GM12878 (cell line): ENCODE measurements at regions not wholly inside any gene's neighbourhood (a gene's known extent, or its start where the extent isn't known, plus 50 kb on each side); places are given as distances from the start of the nearest gene placed in this dataset.

Experiments used
- ATAC-seq: fragments of 200-7000 bp; cut with Tn5 transposase; 3 replicates; pipeline ENCODE4 v1.9.1; 2020; ENCODE audit warnings: mild to moderate bottlenecking, moderate library complexity
- BruUV-seq: library from RNA; stranded (reverse); fragments of 400-500 nt; replicated peaks from 2 replicates; lab custom pipeline; 2021; lab: Mats Ljungman, UMichigan
- CTCF ChIA-PET: fragments of 300-600 bp; sonication (Branson Sonifier 250); formaldehyde crosslinking; extraction: SDS; loops from one replicate; lab custom pipeline; 2021; ENCODE audit warnings: inconsistent platforms; lab: Yijun Ruan, JAX
- POLR2A ChIA-PET: fragments of 350-600 bp; formaldehyde crosslinking; extraction: SDS; loops from one replicate; lab custom pipeline; 2021; ENCODE audit warnings: inconsistent platforms; lab: Charles Lee
- RAD21 ChIA-PET: fragments of 300-600 bp; sonication (Branson Sonifier 250); formaldehyde crosslinking; loops from one replicate; lab custom pipeline; 2023; ENCODE audit warnings: antibody characterized with exemption; ENCODE audit not compliant: unreplicated experiment; lab: Charles Lee
- SMC1A ChIA-PET: fragments of 300-600 bp; sonication (Branson Sonifier 250); formaldehyde crosslinking; loops from one replicate; lab custom pipeline; 2023; ENCODE audit not compliant: unreplicated experiment, uncharacterized antibody; lab: Charles Lee
- DNase-seq: peaks from one replicate; pipeline ENCODE4 v3.0.0-alpha.2; 2011; ENCODE audit warnings: low read depth, low spot score
- FAIRE-seq: peaks from 3 replicates; lab custom pipeline; 2011; peaks lifted over from hg19 to GRCh38; lab: Jason Lieb, UNC
- H2AFZ ChIP-seq: 2 replicates; pipeline ENCODE4 v1.6.0; 2011; ENCODE audit warnings: low read depth, low read length, control low read depth; ENCODE audit not compliant: control insufficient read depth
- H3K27ac ChIP-seq: 2 replicates; pipeline ENCODE4 v1.5.1; 2011; ENCODE audit warnings: control low read depth; ENCODE audit not compliant: control insufficient read depth, insufficient read depth
- H3K27me3 ChIP-seq, 2 experiments: replicated peaks in 1 of 2; 2 replicates each; pipeline versions ENCODE4 v1.6.0 to v1.6.1; 2011; ENCODE audit warnings: low read length in 1 of 2; ENCODE audit not compliant: control insufficient read depth in 2 of 2, insufficient read depth in 2 of 2
- H3K36me3 ChIP-seq, 2 experiments: 2 replicates each; pipeline ENCODE4 v1.5.1; 2011; ENCODE audit warnings: low read length in 1 of 2; ENCODE audit not compliant: control insufficient read depth in 2 of 2, insufficient read depth in 2 of 2
- H3K4me1 ChIP-seq: 2 replicates; pipeline ENCODE4 v1.6.1; 2011; ENCODE audit warnings: mild to moderate bottlenecking, low read length, moderate library complexity, mixed read lengths; ENCODE audit not compliant: control insufficient read depth, insufficient read depth
- H3K4me2 ChIP-seq: 2 replicates; pipeline ENCODE4 v1.6.0; 2011; ENCODE audit warnings: control low read depth; ENCODE audit not compliant: control insufficient read depth, insufficient read depth
- H3K4me3 ChIP-seq: fragments of 200-600 bp; sonication (generic); 2 replicates; pipeline ENCODE4 v1.5.1; 2016
- H3K79me2 ChIP-seq: 2 replicates; pipeline ENCODE4 v1.6.0; 2011; ENCODE audit warnings: low read length; ENCODE audit not compliant: control insufficient read depth, insufficient read depth
- H3K9ac ChIP-seq: 2 replicates; pipeline ENCODE4 v1.8.0; 2011; ENCODE audit warnings: low read length, control low read depth, mixed read lengths; ENCODE audit not compliant: control insufficient read depth, insufficient read depth
- H3K9me3 ChIP-seq: replicated peaks from 3 replicates; pipeline ENCODE4 v1.5.1; 2011; ENCODE audit warnings: mild to moderate bottlenecking, low read length; ENCODE audit not compliant: control insufficient read depth, insufficient read depth
- H4K20me1 ChIP-seq: 2 replicates; pipeline ENCODE4 v1.6.0; 2011; ENCODE audit not compliant: control insufficient read depth, insufficient read depth
- BCL11A ChIP-seq: IDR thresholded peaks from 2 replicates; pipeline ENCODE4 v1.6.1; 2011; ENCODE audit warnings: low read depth, low read length
- FOS ChIP-seq: IDR thresholded peaks from 3 replicates; pipeline ENCODE4 v1.6.1; 2011; ENCODE audit warnings: borderline replicate concordance; ENCODE audit not compliant: insufficient read length; ENCODE audit errors: extremely low read depth
- HDAC6 ChIP-seq: fragments of 200-600 bp; sonication (generic); IDR thresholded peaks from one replicate; pipeline ENCODE4 v1.8.0; 2017; ENCODE audit warnings: antibody characterized with exemption; ENCODE audit not compliant: unreplicated experiment
- HDGF ChIP-seq: fragments of 450-650 bp; IDR thresholded peaks from 2 replicates; pipeline ENCODE4 v1.6.1; 2016; ENCODE audit warnings: antibody characterized with exemption
- JUND ChIP-seq: IDR thresholded peaks from 2 replicates; pipeline ENCODE4 v1.6.1; 2012; ENCODE audit warnings: low read depth, mild to moderate bottlenecking, low read length, improper control_type of control experiment, moderate library complexity
- KLF5 ChIP-seq: fragments of 450-650 bp; IDR thresholded peaks from 2 replicates; pipeline ENCODE4 v1.6.1; 2014; ENCODE audit warnings: mild to moderate bottlenecking; ENCODE audit not compliant: partially characterized antibody
- MTA3 ChIP-seq: IDR thresholded peaks from 2 replicates; pipeline ENCODE4 v1.6.1; 2012; ENCODE audit warnings: low read length, inconsistent platforms, borderline replicate concordance
- NFIC ChIP-seq: IDR thresholded peaks from 2 replicates; pipeline ENCODE4 v1.6.1; 2012; ENCODE audit warnings: low read depth, mild to moderate bottlenecking, inconsistent platforms, low read length, moderate library complexity
- POU2F2 ChIP-seq: IDR thresholded peaks from 3 replicates; pipeline ENCODE4 v1.6.1; 2011; ENCODE audit warnings: low read depth, mild to moderate bottlenecking, low read length, borderline replicate concordance
- RFX5 ChIP-seq: IDR thresholded peaks from 2 replicates; pipeline ENCODE4 v1.6.1; 2011; ENCODE audit warnings: low read depth, low read length, improper control_type of control experiment
- SMAD1 ChIP-seq: fragments of 450-650 bp; IDR thresholded peaks from 2 replicates; pipeline ENCODE4 v1.6.1; 2018; ENCODE audit warnings: mild to moderate bottlenecking, low read depth; ENCODE audit not compliant: partially characterized antibody
- SRF ChIP-seq, 2 experiments: IDR thresholded peaks; 2 replicates each; pipeline ENCODE4 v1.6.1; 2011; ENCODE audit warnings: low read depth in 2 of 2, low read length in 2 of 2, mild to moderate bottlenecking in 1 of 2, moderate library complexity in 1 of 2
- SUPT20H ChIP-seq: IDR thresholded peaks from 2 replicates; pipeline ENCODE4 v1.6.1; 2011; ENCODE audit warnings: low read depth, mild to moderate bottlenecking, low read length, moderate library complexity, borderline replicate concordance; ENCODE audit not compliant: control insufficient read depth
- WGBS: methylation state at CpG from one replicate; pipeline ENCODE4 v1.1.6; 2016; ENCODE audit warnings: low lambda C conversion rate; ENCODE audit not compliant: insufficient replicate concordance, insufficient coverage; ENCODE audit errors: missing lambda C conversion rate; 5-methylcytosine and 5-hydroxymethylcytosine counted together
- in situ Hi-C: fragments of 300-500 bp; cut with MboI; formaldehyde crosslinking; loops from 9 replicates; pipeline ENCODE4 v1.14.3; 2018; ENCODE audit warnings: mixed read lengths
- intact Hi-C: fragments of 100-400 bp; cut with micrococcal nuclease; formaldehyde crosslinking; loops from one replicate; pipeline ENCODE4 v1.14.2; 2022; ENCODE audit not compliant: unreplicated experiment
- TF ChIP-seq, protein P1 (sequence below): fragments of 450-650 bp; formaldehyde crosslinking; IDR thresholded peaks from 2 replicates; pipeline ENCODE4 v1.4.0; 2022; ENCODE audit warnings: mild to moderate bottlenecking, moderate library complexity
- TF ChIP-seq, protein P2 (sequence below): IDR thresholded peaks from 2 replicates; pipeline ENCODE4 v1.6.1; 2012; ENCODE audit warnings: low read depth, low read length, improper control_type of control experiment
- TF ChIP-seq, protein P3 (sequence below), 3 experiments: IDR thresholded peaks in 2 of 3; conservative IDR thresholded peaks in 1 of 3; 2 replicates each; pipeline ENCODE4 v1.5.1; 2011; ENCODE audit warnings: low read depth in 3 of 3, low read length in 3 of 3, mild to moderate bottlenecking in 3 of 3, control low read depth in 2 of 3, moderate library complexity in 2 of 3, inconsistent platforms in 1 of 3, mixed read lengths in 1 of 3; ENCODE audit not compliant: control insufficient read depth in 2 of 3, insufficient read depth in 1 of 3; ENCODE audit errors: extremely low read depth in 1 of 3
- TF ChIP-seq, protein P4 (sequence below): fragments of 450-650 bp; IDR thresholded peaks from 2 replicates; pipeline ENCODE4 v1.6.1; 2017; ENCODE audit warnings: antibody characterized with exemption, mild to moderate bottlenecking, moderate library complexity

- intact Hi-C loops = no loop called here
- POLR2A ChIA-PET = no interaction called here
- TF ChIP-seq, protein P1, sequence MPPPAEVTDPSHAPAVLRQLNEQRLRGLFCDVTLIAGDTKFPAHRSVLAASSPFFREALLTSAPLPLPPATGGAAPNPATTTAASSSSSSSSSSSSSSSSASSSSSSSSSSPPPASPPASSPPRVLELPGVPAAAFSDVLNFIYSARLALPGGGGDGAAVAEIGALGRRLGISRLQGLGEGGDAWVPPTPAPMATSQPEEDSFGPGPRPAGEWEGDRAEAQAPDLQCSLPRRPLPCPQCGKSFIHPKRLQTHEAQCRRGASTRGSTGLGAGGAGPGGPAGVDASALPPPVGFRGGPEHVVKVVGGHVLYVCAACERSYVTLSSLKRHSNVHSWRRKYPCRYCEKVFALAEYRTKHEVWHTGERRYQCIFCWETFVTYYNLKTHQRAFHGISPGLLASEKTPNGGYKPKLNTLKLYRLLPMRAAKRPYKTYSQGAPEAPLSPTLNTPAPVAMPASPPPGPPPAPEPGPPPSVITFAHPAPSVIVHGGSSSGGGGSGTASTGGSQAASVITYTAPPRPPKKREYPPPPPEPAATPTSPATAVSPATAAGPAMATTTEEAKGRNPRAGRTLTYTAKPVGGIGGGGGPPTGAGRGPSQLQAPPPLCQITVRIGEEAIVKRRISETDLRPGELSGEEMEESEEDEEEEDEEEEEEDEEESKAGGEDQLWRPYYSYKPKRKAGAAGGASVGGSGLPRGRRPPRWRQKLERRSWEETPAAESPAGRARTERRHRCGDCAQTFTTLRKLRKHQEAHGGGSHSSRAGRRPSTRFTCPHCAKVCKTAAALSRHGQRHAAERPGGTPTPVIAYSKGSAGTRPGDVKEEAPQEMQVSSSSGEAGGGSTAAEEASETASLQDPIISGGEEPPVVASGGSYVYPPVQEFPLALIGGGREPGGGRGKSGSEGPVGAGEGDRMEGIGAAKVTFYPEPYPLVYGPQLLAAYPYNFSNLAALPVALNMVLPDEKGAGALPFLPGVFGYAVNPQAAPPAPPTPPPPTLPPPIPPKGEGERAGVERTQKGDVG (CRISPR knock-in tag) = no peak
- no peak for TF ChIP-seq BCL11A
- no peak for TF ChIP-seq RFX5
- TF ChIP-seq FOS = no peak
- no peak for TF ChIP-seq MTA3
- no peak for TF ChIP-seq KLF5
- no peak for TF ChIP-seq SUPT20H
- TF ChIP-seq, protein P2, sequence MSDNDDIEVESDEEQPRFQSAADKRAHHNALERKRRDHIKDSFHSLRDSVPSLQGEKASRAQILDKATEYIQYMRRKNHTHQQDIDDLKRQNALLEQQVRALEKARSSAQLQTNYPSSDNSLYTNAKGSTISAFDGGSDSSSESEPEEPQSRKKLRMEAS = no peak
- no peak for TF ChIP-seq JUND
- TF ChIP-seq SRF (IDR thresholded peaks at IDR 0.05; ENCODE audit: low read depth in 2 of 2, low read length in 2 of 2) = no peak
- no peak for TF ChIP-seq NFIC
- no peak for TF ChIP-seq POU2F2
- no peak for TF ChIP-seq HDGF
- TF ChIP-seq, protein P3, sequence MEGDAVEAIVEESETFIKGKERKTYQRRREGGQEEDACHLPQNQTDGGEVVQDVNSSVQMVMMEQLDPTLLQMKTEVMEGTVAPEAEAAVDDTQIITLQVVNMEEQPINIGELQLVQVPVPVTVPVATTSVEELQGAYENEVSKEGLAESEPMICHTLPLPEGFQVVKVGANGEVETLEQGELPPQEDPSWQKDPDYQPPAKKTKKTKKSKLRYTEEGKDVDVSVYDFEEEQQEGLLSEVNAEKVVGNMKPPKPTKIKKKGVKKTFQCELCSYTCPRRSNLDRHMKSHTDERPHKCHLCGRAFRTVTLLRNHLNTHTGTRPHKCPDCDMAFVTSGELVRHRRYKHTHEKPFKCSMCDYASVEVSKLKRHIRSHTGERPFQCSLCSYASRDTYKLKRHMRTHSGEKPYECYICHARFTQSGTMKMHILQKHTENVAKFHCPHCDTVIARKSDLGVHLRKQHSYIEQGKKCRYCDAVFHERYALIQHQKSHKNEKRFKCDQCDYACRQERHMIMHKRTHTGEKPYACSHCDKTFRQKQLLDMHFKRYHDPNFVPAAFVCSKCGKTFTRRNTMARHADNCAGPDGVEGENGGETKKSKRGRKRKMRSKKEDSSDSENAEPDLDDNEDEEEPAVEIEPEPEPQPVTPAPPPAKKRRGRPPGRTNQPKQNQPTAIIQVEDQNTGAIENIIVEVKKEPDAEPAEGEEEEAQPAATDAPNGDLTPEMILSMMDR (IDR thresholded peaks at IDR 0.05 in 2 of 3, conservative IDR thresholded peaks at IDR 0.05 in 1 of 3; ENCODE audit: control insufficient read depth in 2 of 3, extremely low read depth in 1 of 3, insufficient read depth in 1 of 3, low read depth in 3 of 3, low read length in 3 of 3) = no peak
- no peak for TF ChIP-seq HDAC6
- no peak for TF ChIP-seq SMAD1
- TF ChIP-seq, protein P4, sequence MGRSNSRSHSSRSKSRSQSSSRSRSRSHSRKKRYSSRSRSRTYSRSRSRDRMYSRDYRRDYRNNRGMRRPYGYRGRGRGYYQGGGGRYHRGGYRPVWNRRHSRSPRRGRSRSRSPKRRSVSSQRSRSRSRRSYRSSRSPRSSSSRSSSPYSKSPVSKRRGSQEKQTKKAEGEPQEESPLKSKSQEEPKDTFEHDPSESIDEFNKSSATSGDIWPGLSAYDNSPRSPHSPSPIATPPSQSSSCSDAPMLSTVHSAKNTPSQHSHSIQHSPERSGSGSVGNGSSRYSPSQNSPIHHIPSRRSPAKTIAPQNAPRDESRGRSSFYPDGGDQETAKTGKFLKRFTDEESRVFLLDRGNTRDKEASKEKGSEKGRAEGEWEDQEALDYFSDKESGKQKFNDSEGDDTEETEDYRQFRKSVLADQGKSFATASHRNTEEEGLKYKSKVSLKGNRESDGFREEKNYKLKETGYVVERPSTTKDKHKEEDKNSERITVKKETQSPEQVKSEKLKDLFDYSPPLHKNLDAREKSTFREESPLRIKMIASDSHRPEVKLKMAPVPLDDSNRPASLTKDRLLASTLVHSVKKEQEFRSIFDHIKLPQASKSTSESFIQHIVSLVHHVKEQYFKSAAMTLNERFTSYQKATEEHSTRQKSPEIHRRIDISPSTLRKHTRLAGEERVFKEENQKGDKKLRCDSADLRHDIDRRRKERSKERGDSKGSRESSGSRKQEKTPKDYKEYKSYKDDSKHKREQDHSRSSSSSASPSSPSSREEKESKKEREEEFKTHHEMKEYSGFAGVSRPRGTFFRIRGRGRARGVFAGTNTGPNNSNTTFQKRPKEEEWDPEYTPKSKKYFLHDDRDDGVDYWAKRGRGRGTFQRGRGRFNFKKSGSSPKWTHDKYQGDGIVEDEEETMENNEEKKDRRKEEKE = no peak
Observed at GRCh38 chr9:73223594-73223993, 71.9 kb downstream of the ANXA1 start.

More at GRCh38 chr9:73223594-73223993, 71.9 kb downstream of the ANXA1 start:
- no peaks in the 10 kb centered on the region for H3K36me3 ChIP-seq
- no peaks in the 10 kb centered on the region; the same call in 2 of the 3 replicates for H3K9me3 ChIP-seq
- ATAC-seq = no peak
- ChIA-PET RAD21 (interaction anchor here (0.8 to 1.2 kb wide), 2 partner anchors 9 to 22 kb away, joined by 3 to 5 read pairs; no protein-coding TSS in a partner anchor), SMC1A (interaction anchor here (0.9 to 2.7 kb wide), 2 partner anchors 22 to 39 kb away, joined by 3 to 13 read pairs; no protein-coding TSS in a partner anchor), CTCF (interaction anchor here (2.0 to 2.3 kb wide), 2 partner anchors 9 to 27 kb away, joined by 6 to 7 read pairs; no protein-coding TSS in a partner anchor)
- no peak for FAIRE-seq
- no peak for DNase-seq
- in situ Hi-C loops = loop anchor here (25.0 kb wide), 1 partner anchor 1164 kb away; no protein-coding TSS in a partner anchor
- H3K27ac ChIP-seq = no peak overlapping the region
- H4K20me1 ChIP-seq = no peaks in the 10 kb centered on the region
- no peaks in the 10 kb centered on the region for H3K4me1 ChIP-seq
- H3K27me3 ChIP-seq = no peaks in the 10 kb centered on the region
- no peaks in the 10 kb centered on the region for H3K79me2 ChIP-seq
- 40% methylated on average over 2 of the region's 2 CpGs for WGBS
- H2AFZ ChIP-seq = no peak overlapping the region
- no peak overlapping the region for H3K9ac ChIP-seq
- H3K4me3 ChIP-seq = no peak overlapping the region
- no peak overlapping the region for H3K4me2 ChIP-seq
- BruUV-seq = no TSS peak
